IMR-90 (cell line): ENCODE measurements at regions not wholly inside any gene's neighbourhood (a gene's known extent, or its start where the extent isn't known, plus 50 kb on each side); places are given as distances from the start of the nearest gene placed in this dataset.

Experiments used
- BHLHE40 ChIP-seq: fragments of 150-350 bp; IDR thresholded peaks from 2 replicates; pipeline ENCODE4 v1.6.1; 2016; ENCODE audit warnings: mild to moderate bottlenecking, low read depth, low read length
- CHD1 ChIP-seq: IDR thresholded peaks from 2 replicates; pipeline ENCODE4 v1.6.1; 2012; ENCODE audit warnings: low read depth, low read length, improper control_type of control experiment
- FOS ChIP-seq: fragments of 150-350 bp; IDR thresholded peaks from 2 replicates; pipeline ENCODE4 v1.6.1; 2016; ENCODE audit warnings: low read depth, low read length
- MAFK ChIP-seq: IDR thresholded peaks from 2 replicates; pipeline ENCODE4 v1.6.1; 2012; ENCODE audit warnings: low read depth, low read length, improper control_type of control experiment
- MAZ ChIP-seq: IDR thresholded peaks from 2 replicates; pipeline ENCODE4 v1.6.1; 2012; ENCODE audit warnings: low read depth, mild to moderate bottlenecking, low read length, improper control_type of control experiment, moderate library complexity, borderline replicate concordance
- MXI1 ChIP-seq: IDR thresholded peaks from 2 replicates; pipeline ENCODE4 v1.6.1; 2012; ENCODE audit warnings: low read depth, mild to moderate bottlenecking, low read length, moderate library complexity, borderline replicate concordance
- POLR2A ChIP-seq: IDR thresholded peaks from 2 replicates; pipeline ENCODE4 v1.6.1; 2012; ENCODE audit warnings: mild to moderate bottlenecking, low read depth, low read length
- RAD21 ChIP-seq: IDR thresholded peaks from 2 replicates; pipeline ENCODE4 v1.6.1; 2012; ENCODE audit warnings: low read length, improper control_type of control experiment
- RFX5 ChIP-seq: IDR thresholded peaks from 2 replicates; pipeline ENCODE4 v1.8.0; 2012; ENCODE audit warnings: low read depth, mild to moderate bottlenecking, low read length, moderate library complexity
- TF ChIP-seq, protein P1 (sequence below): fragments of 150-350 bp; IDR thresholded peaks from 2 replicates; pipeline ENCODE4 v1.6.1; 2017; ENCODE audit warnings: mild to moderate bottlenecking, antibody characterized with exemption, low read length, low read depth
- TF ChIP-seq, protein P2 (sequence below): conservative IDR thresholded peaks from 2 replicates; pipeline ENCODE4 v1.5.1; 2012; ENCODE audit warnings: mild to moderate bottlenecking, low read depth, low read length, improper control_type of control experiment
- TF ChIP-seq, protein P3 (sequence below): fragments of 150-350 bp; IDR thresholded peaks from 2 replicates; pipeline ENCODE4 v1.6.1; 2016; ENCODE audit warnings: low read depth, mild to moderate bottlenecking, low read length, moderate library complexity, borderline replicate concordance

DNA sequence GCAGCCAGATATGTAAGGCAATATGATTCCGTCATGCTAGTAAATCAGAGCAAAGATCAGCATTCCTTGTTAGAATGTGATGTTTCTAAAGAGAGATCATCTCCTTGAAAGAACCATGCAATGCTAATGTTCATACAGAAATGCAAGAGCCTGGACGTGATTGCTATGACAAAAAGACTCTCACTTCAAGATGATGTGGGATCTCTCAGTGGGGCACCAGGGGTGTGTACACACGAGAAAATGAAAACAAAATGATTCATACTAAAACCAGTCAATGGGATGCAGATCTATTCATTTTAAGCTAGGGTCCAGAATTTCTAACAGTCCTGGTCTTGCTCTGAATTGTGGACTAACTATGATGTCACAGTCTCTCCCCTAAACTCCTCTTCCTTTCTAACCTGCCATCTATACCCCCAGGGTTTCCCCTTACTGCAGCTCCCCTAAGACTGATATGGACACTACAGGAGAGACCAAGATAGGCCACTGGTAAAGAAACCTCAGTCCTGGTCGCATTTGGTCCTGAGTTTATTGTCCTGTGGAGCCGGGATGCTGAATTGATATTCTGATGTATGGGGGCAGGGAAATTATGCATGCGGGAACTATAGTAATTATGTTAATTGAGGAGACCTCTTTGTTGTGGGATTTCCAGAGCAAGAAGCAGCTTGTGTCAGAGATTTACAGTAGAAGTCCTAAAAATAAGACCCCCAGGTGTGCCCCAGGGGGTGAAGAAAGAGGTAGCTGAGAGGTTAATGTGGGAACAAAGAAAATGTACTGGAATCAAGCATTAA, 179.0 kb downstream of the PMP22 start:
- TF ChIP-seq, protein P1, sequence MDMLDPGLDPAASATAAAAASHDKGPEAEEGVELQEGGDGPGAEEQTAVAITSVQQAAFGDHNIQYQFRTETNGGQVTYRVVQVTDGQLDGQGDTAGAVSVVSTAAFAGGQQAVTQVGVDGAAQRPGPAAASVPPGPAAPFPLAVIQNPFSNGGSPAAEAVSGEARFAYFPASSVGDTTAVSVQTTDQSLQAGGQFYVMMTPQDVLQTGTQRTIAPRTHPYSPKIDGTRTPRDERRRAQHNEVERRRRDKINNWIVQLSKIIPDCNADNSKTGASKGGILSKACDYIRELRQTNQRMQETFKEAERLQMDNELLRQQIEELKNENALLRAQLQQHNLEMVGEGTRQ, result no peak
- TF ChIP-seq FOS (no peak), RAD21 (no peak), BHLHE40 (no peak), MAFK (no peak), POLR2A (no peak), CHD1 (no peak), RFX5 (no peak), MXI1 (no peak), MAZ (no peak)
- TF ChIP-seq, protein P2, sequence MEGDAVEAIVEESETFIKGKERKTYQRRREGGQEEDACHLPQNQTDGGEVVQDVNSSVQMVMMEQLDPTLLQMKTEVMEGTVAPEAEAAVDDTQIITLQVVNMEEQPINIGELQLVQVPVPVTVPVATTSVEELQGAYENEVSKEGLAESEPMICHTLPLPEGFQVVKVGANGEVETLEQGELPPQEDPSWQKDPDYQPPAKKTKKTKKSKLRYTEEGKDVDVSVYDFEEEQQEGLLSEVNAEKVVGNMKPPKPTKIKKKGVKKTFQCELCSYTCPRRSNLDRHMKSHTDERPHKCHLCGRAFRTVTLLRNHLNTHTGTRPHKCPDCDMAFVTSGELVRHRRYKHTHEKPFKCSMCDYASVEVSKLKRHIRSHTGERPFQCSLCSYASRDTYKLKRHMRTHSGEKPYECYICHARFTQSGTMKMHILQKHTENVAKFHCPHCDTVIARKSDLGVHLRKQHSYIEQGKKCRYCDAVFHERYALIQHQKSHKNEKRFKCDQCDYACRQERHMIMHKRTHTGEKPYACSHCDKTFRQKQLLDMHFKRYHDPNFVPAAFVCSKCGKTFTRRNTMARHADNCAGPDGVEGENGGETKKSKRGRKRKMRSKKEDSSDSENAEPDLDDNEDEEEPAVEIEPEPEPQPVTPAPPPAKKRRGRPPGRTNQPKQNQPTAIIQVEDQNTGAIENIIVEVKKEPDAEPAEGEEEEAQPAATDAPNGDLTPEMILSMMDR, result no peak
- TF ChIP-seq, protein P3, sequence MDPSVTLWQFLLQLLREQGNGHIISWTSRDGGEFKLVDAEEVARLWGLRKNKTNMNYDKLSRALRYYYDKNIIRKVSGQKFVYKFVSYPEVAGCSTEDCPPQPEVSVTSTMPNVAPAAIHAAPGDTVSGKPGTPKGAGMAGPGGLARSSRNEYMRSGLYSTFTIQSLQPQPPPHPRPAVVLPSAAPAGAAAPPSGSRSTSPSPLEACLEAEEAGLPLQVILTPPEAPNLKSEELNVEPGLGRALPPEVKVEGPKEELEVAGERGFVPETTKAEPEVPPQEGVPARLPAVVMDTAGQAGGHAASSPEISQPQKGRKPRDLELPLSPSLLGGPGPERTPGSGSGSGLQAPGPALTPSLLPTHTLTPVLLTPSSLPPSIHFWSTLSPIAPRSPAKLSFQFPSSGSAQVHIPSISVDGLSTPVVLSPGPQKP, result no peak
